Duodenal mucosa (tissue), 2 donors: ENCODE measurements at regions not wholly inside any gene's neighbourhood (a gene's known extent, or its start where the extent isn't known, plus 50 kb on each side); places are given as distances from the start of the nearest gene placed in this dataset.
A peak's percentile ranks its signal among the peaks of the same experiment; 100 is the strongest.

Source experiments
- H3K27ac ChIP-seq: one replicate; pipeline ENCODE4 v1.7.0; 2013; ENCODE audit warnings: low read depth, low read length
- H3K27me3 ChIP-seq, 2 donors: one replicate each; pipeline ENCODE4 v1.7.0; 2013; ENCODE audit warnings: low read length in 2 of 2, control low read depth in 1 of 2; ENCODE audit not compliant: insufficient read depth in 2 of 2, control insufficient read depth in 1 of 2
- H3K36me3 ChIP-seq, 2 donors: one replicate each; pipeline ENCODE4 v1.7.0; 2013; ENCODE audit warnings: low read length in 2 of 2, control low read depth in 1 of 2; ENCODE audit not compliant: insufficient read depth in 2 of 2, control insufficient read depth in 1 of 2
- H3K4me1 ChIP-seq, 2 donors: one replicate each; pipeline ENCODE4 v1.7.0; 2013; ENCODE audit warnings: low read length in 2 of 2, control low read depth in 1 of 2; ENCODE audit not compliant: insufficient read depth in 2 of 2, control insufficient read depth in 1 of 2
- H3K4me3 ChIP-seq, 2 donors: one replicate each; pipeline ENCODE4 v1.7.0; 2013; ENCODE audit warnings: low read length in 2 of 2, low read depth in 1 of 2
- H3K9ac ChIP-seq, 2 donors: one replicate each; pipeline ENCODE4 v1.7.0; 2013; ENCODE audit warnings: low read length in 2 of 2, low read depth in 1 of 2
- H3K9me3 ChIP-seq, 2 donors: one replicate each; pipeline ENCODE4 v1.7.0; 2013; ENCODE audit warnings: low read length in 2 of 2, control low read depth in 1 of 2; ENCODE audit not compliant: control insufficient read depth in 1 of 2

- Histone ChIP-seq H3K27me3 (no peaks in the 10 kb centered on the region), H3K9me3 (no peaks in the 10 kb centered on the region), H3K27ac (no peak overlapping the region), H3K9ac (no peak overlapping the region), H3K4me3 (no peak overlapping the region), H3K36me3 (no peaks in the 10 kb centered on the region), H3K4me1 (no peaks in the 10 kb centered on the region)
These were observed 123.9 kb upstream of the BACH2 start for GRCh38 chr6:90420500-90420899.

DNA sequence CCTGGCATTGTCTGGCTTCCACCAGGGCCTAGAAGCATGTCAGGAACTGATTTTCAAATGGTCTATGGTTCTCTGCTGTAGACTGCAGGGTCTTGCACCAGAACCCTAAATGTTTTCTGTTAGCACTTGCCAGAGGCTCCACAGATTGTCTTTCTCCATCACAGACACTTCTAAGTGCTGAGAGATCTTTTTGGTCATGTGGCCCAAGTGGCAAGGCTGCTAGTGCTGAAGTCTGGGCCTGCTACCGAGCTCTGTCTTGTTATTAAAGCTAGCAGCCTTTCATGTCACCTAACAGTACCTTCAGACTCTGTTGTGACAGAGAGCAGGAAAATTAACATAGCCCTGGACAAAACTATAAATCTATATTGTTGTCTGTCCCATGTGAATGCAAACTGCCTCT, 120.7 kb upstream of the BACH2 start:
- H3K27ac ChIP-seq = no peak overlapping the region
- H3K27me3 ChIP-seq = no peaks in the 10 kb centered on the region
- H3K4me1 ChIP-seq = peaks cover 0 to 8% of the 10 kb centered on the region in 2 donors
- H3K9me3 ChIP-seq = no peaks in the 10 kb centered on the region
- H3K36me3 ChIP-seq = no peaks in the 10 kb centered on the region
- H3K4me3 ChIP-seq = no peak overlapping the region
- H3K9ac ChIP-seq = no peak overlapping the region

DNA sequence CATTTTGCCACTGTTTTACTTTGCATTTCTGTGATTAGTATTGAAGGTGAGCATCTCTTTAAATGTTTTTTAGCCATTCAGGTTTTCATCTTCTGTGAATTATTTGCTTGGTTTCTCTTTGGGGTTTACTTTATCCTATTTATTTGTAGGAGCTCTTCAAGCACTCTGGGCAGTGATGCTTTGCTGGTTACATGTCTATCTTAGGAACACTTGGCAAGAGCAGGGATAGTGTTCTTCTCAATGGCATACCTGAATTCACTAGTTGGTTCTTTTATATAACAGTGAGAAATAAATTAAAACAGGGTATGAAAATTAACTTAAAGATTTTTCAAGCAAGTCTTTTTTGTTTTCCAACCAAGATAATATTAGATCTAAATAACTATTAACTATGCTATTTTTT, 119.7 kb upstream of the BACH2 start:
- Histone ChIP-seq H3K27me3 (no peaks in the 10 kb centered on the region), H3K4me1 (peaks cover 0 to 8% of the 10 kb centered on the region in 2 donors), H3K9me3 (no peaks in the 10 kb centered on the region), H3K4me3 (no peak overlapping the region), H3K36me3 (no peaks in the 10 kb centered on the region), H3K9ac (no peak overlapping the region), H3K27ac (no peak overlapping the region)

- Histone ChIP-seq H3K36me3 (no peaks in the 10 kb centered on the region), H3K4me1 (peaks cover 0 to 8% of the 10 kb centered on the region in 2 donors), H3K9ac (no peak overlapping the region), H3K9me3 (no peaks in the 10 kb centered on the region), H3K4me3 (no peak overlapping the region), H3K27ac (no peak overlapping the region), H3K27me3 (no peaks in the 10 kb centered on the region)
These were observed 118.5 kb upstream of the BACH2 start for GRCh38 chr6:90415178-90415577.

DNA sequence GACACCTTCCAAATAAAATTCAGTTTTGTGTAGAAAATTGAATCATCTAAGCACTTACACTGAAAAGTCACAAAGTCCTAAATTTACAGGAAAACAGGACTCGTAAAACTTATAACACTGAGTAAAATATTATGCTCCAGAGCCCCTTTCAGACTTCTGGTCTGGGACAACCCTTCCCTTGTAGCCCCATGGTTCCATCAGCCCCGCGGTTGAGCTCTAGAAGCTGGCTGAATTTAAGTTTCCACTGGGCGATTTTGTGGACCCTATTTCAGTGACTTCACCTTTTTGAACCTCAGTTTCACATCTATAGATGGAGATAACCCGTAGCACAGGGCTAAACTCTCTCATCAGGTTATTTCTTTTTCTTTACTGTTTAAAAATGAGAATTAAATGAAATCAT, 117.7 kb upstream of the BACH2 start:
- H3K9ac ChIP-seq = no peak overlapping the region
- H3K4me3 ChIP-seq = no peak overlapping the region
- peaks cover 0 to 8% of the 10 kb centered on the region in 2 donors for H3K4me1 ChIP-seq
- H3K36me3 ChIP-seq = no peaks in the 10 kb centered on the region
- H3K27ac ChIP-seq = no peak overlapping the region
- H3K27me3 ChIP-seq = no peaks in the 10 kb centered on the region
- H3K9me3 ChIP-seq = no peaks in the 10 kb centered on the region

DNA sequence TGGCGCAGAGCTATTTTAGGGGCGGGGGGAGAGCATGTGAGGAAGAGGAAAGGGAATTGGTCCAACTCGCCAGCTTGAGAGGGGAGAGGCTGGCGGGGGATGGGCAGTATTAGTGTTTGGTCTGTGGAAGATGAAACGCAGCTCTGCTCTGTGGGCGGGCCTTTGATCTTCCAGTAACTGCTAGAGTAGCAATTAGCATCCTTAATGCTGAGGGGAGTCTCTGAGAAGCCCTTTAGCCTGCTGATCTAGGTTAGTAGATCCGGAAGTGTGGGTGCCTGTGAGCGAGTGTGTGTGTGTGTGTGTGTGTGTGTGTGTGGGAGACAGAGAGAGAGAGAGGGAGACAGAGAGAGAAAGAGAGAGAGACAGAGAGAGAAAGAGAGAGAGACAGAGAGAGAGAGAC, 117.2 kb upstream of the BACH2 start:
- Histone ChIP-seq H3K27ac (no peak overlapping the region), H3K9me3 (no peaks in the 10 kb centered on the region), H3K4me3 (peak overlapping the region; percentile 7 to 30), H3K36me3 (no peaks in the 10 kb centered on the region), H3K4me1 (peaks cover 0 to 8% of the 10 kb centered on the region in 2 donors), H3K9ac (no peak overlapping the region), H3K27me3 (no peaks in the 10 kb centered on the region)

- Histone ChIP-seq H3K27ac (no peak overlapping the region), H3K27me3 (no peaks in the 10 kb centered on the region), H3K4me1 (peaks cover 0 to 8% of the 10 kb centered on the region in 2 donors), H3K36me3 (no peaks in the 10 kb centered on the region), H3K9ac (no peak overlapping the region), H3K9me3 (no peaks in the 10 kb centered on the region), H3K4me3 (peak overlapping the region; percentile 7 to 30)
These were observed 116.8 kb upstream of the BACH2 start for GRCh38 chr6:90413396-90413795.

DNA sequence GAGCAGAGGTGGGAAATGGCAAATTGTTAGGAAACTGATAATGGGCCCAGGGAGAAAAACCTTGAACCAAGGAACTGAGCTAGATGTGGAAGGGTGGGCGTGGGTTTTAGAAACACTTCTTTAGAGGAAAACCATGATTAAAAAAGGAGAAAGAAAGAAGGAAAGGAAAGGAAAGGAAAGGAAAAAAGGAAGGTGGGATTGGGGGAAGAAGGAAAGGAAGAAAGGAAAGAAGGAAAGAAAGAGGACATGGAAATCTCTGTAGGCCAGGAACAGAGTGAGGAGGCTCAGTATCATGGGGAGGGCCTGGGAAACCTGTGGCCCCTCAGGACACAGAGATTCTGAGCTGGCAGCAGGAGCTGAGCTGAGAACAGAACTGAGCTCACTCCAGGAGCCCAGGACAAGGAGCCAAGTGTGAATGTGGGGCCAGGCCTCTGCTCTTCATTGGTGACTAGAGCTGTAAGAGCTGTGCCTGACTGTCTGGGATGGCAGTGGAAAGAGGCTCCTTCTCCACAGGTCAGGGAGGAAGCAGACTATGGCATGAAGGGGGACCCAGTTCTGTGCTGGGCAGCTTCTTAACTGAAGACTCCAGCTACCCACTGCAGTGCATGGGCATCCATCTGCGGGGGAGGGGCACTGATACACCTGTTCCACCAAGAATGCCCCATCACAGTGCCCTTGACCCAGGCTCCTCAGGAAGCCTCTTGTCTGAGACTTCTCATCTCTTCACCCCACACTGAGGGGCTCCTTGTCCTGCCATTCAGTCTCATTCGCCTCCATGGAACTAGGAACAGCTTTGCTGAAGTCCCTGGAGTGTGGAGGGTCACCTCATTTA, 116.1 kb upstream of the BACH2 start:
- Histone ChIP-seq H3K36me3 (no peaks in the 10 kb centered on the region), H3K4me1 (peaks cover 0 to 8% of the 10 kb centered on the region in 2 donors), H3K4me3 (no peak overlapping the region), H3K9ac (no peak overlapping the region), H3K9me3 (no peaks in the 10 kb centered on the region), H3K27ac (no peak overlapping the region), H3K27me3 (no peaks in the 10 kb centered on the region)

- no peak overlapping the region for H3K9ac ChIP-seq
- H3K4me1 ChIP-seq = peaks cover 0 to 8% of the 10 kb centered on the region in 2 donors
- no peaks in the 10 kb centered on the region for H3K9me3 ChIP-seq
- no peaks in the 10 kb centered on the region for H3K27me3 ChIP-seq
- no peak overlapping the region for H3K27ac ChIP-seq
- H3K4me3 ChIP-seq = no peak overlapping the region
- H3K36me3 ChIP-seq = no peaks in the 10 kb centered on the region
These were observed 114.7 kb upstream of the BACH2 start for GRCh38 chr6:90411292-90411781.

GRCh38 chr6:90409700-90410099, 113.1 kb upstream of the BACH2 start:
- H3K9ac ChIP-seq = no peak overlapping the region
- no peaks in the 10 kb centered on the region for H3K36me3 ChIP-seq
- H3K4me3 ChIP-seq = no peak overlapping the region
- H3K27me3 ChIP-seq = no peaks in the 10 kb centered on the region
- no peaks in the 10 kb centered on the region for H3K9me3 ChIP-seq
- no peak overlapping the region for H3K27ac ChIP-seq
- peaks cover 0 to 8% of the 10 kb centered on the region in 2 donors for H3K4me1 ChIP-seq
